ENCODE measurements at regions not wholly inside any gene's neighbourhood (a gene's known extent, or its start where the extent isn't known, plus 50 kb on each side); places are given as distances from the start of the nearest gene placed in this dataset.

DNA sequence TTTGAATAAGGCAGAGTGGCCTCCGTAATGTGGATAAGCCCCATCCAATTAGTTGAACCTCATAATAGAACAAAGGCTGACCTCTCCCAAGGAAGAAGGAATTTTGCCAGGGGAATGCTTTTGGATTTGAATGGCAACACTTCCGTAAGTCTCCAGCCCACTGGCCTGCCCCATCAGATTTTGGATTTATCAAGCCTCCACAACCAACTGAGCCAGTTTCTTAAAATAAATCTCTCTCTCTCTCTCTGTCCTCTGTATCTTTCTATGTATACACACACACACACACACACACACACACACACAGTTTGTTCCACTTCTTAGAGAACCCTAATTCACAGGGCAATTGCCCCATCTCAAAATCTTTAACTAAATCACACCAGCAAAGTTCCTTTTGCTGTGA lies 100.9 kb upstream of the CAV2 start:
- Histone ChIP-seq H3K4me1 (ENCODE audit: control insufficient read depth, insufficient read depth, low read length) (no peaks in the 10 kb centered on the region), H3K4me3 (no peak overlapping the region), H2AFZ (ENCODE audit: control insufficient read depth, low read depth, low read length) (no peak overlapping the region), H3K9ac (ENCODE audit: control insufficient read depth, insufficient read depth, low read length) (no peak overlapping the region), H3K27me3 (replicated peaks in 1 of 2; ENCODE audit: control insufficient read depth in 2 of 2, insufficient read depth in 2 of 2, low read length in 1 of 2) (no peaks in the 10 kb centered on the region), H3K79me2 (ENCODE audit: control insufficient read depth, insufficient read depth, low read length) (no peaks in the 10 kb centered on the region), H3K9me3 (replicated peaks; ENCODE audit: control insufficient read depth, insufficient read depth, low read length) (no peaks in the 10 kb centered on the region; the same call in 2 of the 3 replicates), H3K27ac (ENCODE audit: control insufficient read depth, insufficient read depth) (no peak overlapping the region), H4K20me1 (ENCODE audit: control insufficient read depth, insufficient read depth) (no peaks in the 10 kb centered on the region), H3K36me3 (ENCODE audit: control insufficient read depth in 2 of 2, insufficient read depth in 2 of 2, low read length in 1 of 2) (no peaks in the 10 kb centered on the region), H3K4me2 (ENCODE audit: control insufficient read depth, insufficient read depth) (no peak overlapping the region)
- in situ Hi-C loops (cut with MboI) (no loop called here), intact Hi-C loops (cut with micrococcal nuclease; ENCODE audit: unreplicated experiment) (no loop called here)
- RAD21 ChIA-PET (ENCODE audit: unreplicated experiment), result no interaction called here
- no TSS peak for BruUV-seq (replicated peaks)
- ATAC-seq (no peak), DNase-seq (ENCODE audit: low read depth, low spot score) (no peak), FAIRE-seq (no peak)
- CTCF ChIA-PET, result no interaction called here
- POLR2A ChIA-PET, result no interaction called here
- WGBS (ENCODE audit: insufficient coverage, insufficient replicate concordance, low lambda C conversion rate, missing lambda C conversion rate), result 25% methylated on average over 2 of the region's 2 CpGs
- SMC1A ChIA-PET (ENCODE audit: uncharacterized antibody, unreplicated experiment), result no interaction called here
- TF ChIP-seq SMAD1 (IDR thresholded peaks at IDR 0.05; ENCODE audit: low read depth, partially characterized antibody) (no peak), NR2C1 (IDR thresholded peaks at IDR 0.05) (no peak), MYC (IDR thresholded peaks at IDR 0.05; ENCODE audit: insufficient read depth, insufficient read length, insufficient replicate concordance, low read length, severe bottlenecking) (no peak), POLR2A (IDR thresholded peaks at IDR 0.05; ENCODE audit: low read depth, low read length) (no peak), NFIC (IDR thresholded peaks at IDR 0.05; ENCODE audit: low read depth, low read length) (no peak), RUNX3 (IDR thresholded peaks at IDR 0.05; ENCODE audit: low read length) (no peak), ASH2L (IDR thresholded peaks at IDR 0.05; ENCODE audit: borderline replicate concordance, low read depth) (no peak), RB1 (IDR thresholded peaks at IDR 0.05; ENCODE audit: borderline replicate concordance) (no peak), ZNF274 (IDR thresholded peaks at IDR 0.05; ENCODE audit: insufficient read depth, insufficient read length) (no peak), FOXM1 (IDR thresholded peaks at IDR 0.05; ENCODE audit: low read depth, low read length) (no peak), KDM1A (IDR thresholded peaks at IDR 0.05; ENCODE audit: borderline replicate concordance) (no peak), CEBPB (IDR thresholded peaks at IDR 0.05; ENCODE audit: borderline replicate concordance in 1 of 2, low read depth in 2 of 2, low read length in 2 of 2) (no peak), NFYA (IDR thresholded peaks at IDR 0.05; ENCODE audit: borderline replicate concordance, low read depth, low read length) (no peak), MYB (IDR thresholded peaks at IDR 0.05; ENCODE audit: borderline replicate concordance, low read depth, low read length) (no peak), ZNF217 (IDR thresholded peaks at IDR 0.05) (no peak), RELA (IDR thresholded peaks at IDR 0.05; ENCODE audit: borderline replicate concordance, partially characterized antibody) (no peak)
- TF ChIP-seq, protein P1, sequence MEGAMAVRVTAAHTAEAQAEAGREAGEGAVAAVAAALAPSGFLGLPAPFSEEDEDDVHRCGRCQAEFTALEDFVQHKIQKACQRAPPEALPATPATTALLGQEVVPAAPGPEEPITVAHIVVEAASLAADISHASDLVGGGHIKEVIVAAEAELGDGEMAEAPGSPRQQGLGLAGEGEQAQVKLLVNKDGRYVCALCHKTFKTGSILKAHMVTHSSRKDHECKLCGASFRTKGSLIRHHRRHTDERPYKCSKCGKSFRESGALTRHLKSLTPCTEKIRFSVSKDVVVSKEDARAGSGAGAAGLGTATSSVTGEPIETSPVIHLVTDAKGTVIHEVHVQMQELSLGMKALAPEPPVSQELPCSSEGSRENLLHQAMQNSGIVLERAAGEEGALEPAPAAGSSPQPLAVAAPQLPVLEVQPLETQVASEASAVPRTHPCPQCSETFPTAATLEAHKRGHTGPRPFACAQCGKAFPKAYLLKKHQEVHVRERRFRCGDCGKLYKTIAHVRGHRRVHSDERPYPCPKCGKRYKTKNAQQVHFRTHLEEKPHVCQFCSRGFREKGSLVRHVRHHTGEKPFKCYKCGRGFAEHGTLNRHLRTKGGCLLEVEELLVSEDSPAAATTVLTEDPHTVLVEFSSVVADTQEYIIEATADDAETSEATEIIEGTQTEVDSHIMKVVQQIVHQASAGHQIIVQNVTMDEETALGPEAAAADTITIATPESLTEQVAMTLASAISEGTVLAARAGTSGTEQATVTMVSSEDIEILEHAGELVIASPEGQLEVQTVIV (IDR thresholded peaks at IDR 0.05; ENCODE audit: borderline replicate concordance, partially characterized antibody), result no peak
- TF ChIP-seq, protein P2, sequence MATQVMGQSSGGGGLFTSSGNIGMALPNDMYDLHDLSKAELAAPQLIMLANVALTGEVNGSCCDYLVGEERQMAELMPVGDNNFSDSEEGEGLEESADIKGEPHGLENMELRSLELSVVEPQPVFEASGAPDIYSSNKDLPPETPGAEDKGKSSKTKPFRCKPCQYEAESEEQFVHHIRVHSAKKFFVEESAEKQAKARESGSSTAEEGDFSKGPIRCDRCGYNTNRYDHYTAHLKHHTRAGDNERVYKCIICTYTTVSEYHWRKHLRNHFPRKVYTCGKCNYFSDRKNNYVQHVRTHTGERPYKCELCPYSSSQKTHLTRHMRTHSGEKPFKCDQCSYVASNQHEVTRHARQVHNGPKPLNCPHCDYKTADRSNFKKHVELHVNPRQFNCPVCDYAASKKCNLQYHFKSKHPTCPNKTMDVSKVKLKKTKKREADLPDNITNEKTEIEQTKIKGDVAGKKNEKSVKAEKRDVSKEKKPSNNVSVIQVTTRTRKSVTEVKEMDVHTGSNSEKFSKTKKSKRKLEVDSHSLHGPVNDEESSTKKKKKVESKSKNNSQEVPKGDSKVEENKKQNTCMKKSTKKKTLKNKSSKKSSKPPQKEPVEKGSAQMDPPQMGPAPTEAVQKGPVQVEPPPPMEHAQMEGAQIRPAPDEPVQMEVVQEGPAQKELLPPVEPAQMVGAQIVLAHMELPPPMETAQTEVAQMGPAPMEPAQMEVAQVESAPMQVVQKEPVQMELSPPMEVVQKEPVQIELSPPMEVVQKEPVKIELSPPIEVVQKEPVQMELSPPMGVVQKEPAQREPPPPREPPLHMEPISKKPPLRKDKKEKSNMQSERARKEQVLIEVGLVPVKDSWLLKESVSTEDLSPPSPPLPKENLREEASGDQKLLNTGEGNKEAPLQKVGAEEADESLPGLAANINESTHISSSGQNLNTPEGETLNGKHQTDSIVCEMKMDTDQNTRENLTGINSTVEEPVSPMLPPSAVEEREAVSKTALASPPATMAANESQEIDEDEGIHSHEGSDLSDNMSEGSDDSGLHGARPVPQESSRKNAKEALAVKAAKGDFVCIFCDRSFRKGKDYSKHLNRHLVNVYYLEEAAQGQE (IDR thresholded peaks at IDR 0.05; ENCODE audit: low read depth, low read length), result no peak
- TF ChIP-seq, protein P3, sequence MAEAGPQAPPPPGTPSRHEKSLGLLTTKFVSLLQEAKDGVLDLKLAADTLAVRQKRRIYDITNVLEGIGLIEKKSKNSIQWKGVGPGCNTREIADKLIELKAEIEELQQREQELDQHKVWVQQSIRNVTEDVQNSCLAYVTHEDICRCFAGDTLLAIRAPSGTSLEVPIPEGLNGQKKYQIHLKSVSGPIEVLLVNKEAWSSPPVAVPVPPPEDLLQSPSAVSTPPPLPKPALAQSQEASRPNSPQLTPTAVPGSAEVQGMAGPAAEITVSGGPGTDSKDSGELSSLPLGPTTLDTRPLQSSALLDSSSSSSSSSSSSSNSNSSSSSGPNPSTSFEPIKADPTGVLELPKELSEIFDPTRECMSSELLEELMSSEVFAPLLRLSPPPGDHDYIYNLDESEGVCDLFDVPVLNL (IDR thresholded peaks at IDR 0.05; ENCODE audit: low read depth, low read length), result no peak
